Breast epithelium (tissue), 4 donors: ENCODE measurements at regions not wholly inside any gene's neighbourhood (a gene's known extent, or its start where the extent isn't known, plus 50 kb on each side); places are given as distances from the start of the nearest gene placed in this dataset.

Source experiments
- DNase-seq, 2 donors: peaks; one replicate each; pipeline ENCODE4 v3.0.0-alpha.2; 2019; ENCODE audit warnings: low spot score in 2 of 2
- H3K27ac ChIP-seq, 2 donors: fragments of 200-600 bp; sonication (generic) in 1 of 2; one replicate each; pipeline ENCODE4 v1.5.1; 2016 to 2019; ENCODE audit warnings: mild to moderate bottlenecking in 1 of 2
- H3K27me3 ChIP-seq, 2 donors: fragments of 200-600 bp; sonication (generic) in 1 of 2; one replicate each; pipeline versions ENCODE4 v1.5.1 to v1.6.0; 2017 to 2019; ENCODE audit warnings: control low read depth in 1 of 2, mild to moderate bottlenecking in 1 of 2
- H3K36me3 ChIP-seq: fragments of 200-600 bp; one replicate; pipeline ENCODE4 v1.5.1; 2019
- H3K4me1 ChIP-seq, 2 donors: fragments of 200-600 bp; sonication (generic); one replicate each; pipeline ENCODE4 v1.5.1; 2016 to 2019; ENCODE audit warnings: control low read depth in 1 of 2
- H3K4me3 ChIP-seq, 3 donors: fragments of 200-600 bp; sonication (generic); 1 replicate in 2 of 3; 2 replicates in 1 of 3; pipeline ENCODE4 v1.5.1; 2016 to 2019; ENCODE audit warnings: mild to moderate bottlenecking in 3 of 3, moderate library complexity in 2 of 3
- H3K9me3 ChIP-seq, 2 donors: fragments of 200-600 bp; sonication (generic) in 1 of 2; one replicate each; pipeline ENCODE4 v1.5.1; 2016 to 2019; ENCODE audit warnings: control low read depth in 1 of 2
- POLR2A ChIP-seq: fragments of 450-650 bp; IDR thresholded peaks from one replicate; pipeline ENCODE4 v1.6.1; 2016; ENCODE audit warnings: antibody characterized with exemption, mild to moderate bottlenecking, moderate library complexity
- POLR2AphosphoS5 ChIP-seq, 3 donors: sonication (generic); formaldehyde crosslinking; IDR thresholded peaks; one replicate each; pipeline ENCODE4 v1.6.1; 2017; ENCODE audit warnings: antibody characterized with exemption in 3 of 3
- intact Hi-C: fragments of 100-400 bp; cut with DNase I; formaldehyde crosslinking; loops from one replicate; pipeline ENCODE4 v1.15.1; 2023; ENCODE audit warnings: low total_unique reads
- TF ChIP-seq, protein P1 (sequence below), 3 donors: fragments of 450-650 bp; IDR thresholded peaks; one replicate each; pipeline ENCODE4 v1.5.1; 2016 to 2017; ENCODE audit warnings: antibody characterized with exemption in 3 of 3, mild to moderate bottlenecking in 3 of 3, moderate library complexity in 3 of 3

DNA sequence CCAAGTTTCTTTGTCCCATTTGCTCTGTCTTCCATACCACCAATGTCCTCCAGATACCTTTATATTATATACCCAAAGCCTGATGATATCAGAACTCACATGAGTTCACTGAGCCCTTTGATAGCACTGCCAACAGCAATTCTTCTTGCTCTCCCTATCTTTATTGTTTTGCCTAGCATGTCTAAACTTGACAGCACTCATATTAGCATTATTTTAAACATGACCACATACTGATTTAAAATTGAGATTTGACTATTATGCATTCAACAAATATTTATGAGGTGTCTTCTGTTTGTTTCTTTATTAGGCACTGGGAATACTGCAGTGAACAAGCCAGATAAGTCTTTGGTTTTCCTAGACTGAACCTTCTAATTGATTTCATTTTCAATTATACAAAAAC, 587.3 kb upstream of the GCFC2 start:
- H3K4me1 ChIP-seq: no peaks in the 10 kb centered on the region
- TF ChIP-seq, protein P1, sequence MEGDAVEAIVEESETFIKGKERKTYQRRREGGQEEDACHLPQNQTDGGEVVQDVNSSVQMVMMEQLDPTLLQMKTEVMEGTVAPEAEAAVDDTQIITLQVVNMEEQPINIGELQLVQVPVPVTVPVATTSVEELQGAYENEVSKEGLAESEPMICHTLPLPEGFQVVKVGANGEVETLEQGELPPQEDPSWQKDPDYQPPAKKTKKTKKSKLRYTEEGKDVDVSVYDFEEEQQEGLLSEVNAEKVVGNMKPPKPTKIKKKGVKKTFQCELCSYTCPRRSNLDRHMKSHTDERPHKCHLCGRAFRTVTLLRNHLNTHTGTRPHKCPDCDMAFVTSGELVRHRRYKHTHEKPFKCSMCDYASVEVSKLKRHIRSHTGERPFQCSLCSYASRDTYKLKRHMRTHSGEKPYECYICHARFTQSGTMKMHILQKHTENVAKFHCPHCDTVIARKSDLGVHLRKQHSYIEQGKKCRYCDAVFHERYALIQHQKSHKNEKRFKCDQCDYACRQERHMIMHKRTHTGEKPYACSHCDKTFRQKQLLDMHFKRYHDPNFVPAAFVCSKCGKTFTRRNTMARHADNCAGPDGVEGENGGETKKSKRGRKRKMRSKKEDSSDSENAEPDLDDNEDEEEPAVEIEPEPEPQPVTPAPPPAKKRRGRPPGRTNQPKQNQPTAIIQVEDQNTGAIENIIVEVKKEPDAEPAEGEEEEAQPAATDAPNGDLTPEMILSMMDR (IDR thresholded peaks at IDR 0.05): no peak
- no peak for TF ChIP-seq POLR2AphosphoS5 (IDR thresholded peaks at IDR 0.05)
- no peak for TF ChIP-seq POLR2A
- H3K4me3 ChIP-seq: no peak overlapping the region
- intact Hi-C loops: no loop called here
- H3K36me3 ChIP-seq: no peaks in the 10 kb centered on the region
- no peak for DNase-seq
- no peaks in the 10 kb centered on the region for H3K27me3 ChIP-seq
- H3K9me3 ChIP-seq: no peaks in the 10 kb centered on the region
- H3K27ac ChIP-seq: no peak overlapping the region

DNA sequence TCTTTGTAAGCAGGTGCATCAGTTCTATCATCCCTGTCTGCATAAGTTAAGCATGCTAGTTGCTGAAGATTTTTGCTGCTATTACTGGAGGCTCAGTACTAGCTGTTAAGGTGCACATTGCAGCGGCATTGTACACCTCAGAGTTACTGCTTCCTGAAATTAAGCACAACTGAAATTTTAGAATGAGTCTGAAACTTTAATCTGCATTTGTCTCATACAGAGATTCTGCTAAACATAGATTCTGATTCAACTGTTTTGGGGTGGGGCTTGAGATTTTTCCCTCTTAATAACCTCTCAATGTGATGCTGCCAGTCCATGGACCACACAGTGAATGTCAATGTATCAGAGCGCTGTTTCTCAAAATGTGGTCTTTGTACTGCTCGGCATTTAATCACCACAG, 585.7 kb upstream of the GCFC2 start:
- no peak overlapping the region for H3K4me3 ChIP-seq
- H3K9me3 ChIP-seq: no peaks in the 10 kb centered on the region
- H3K36me3 ChIP-seq: no peaks in the 10 kb centered on the region
- H3K4me1 ChIP-seq: no peaks in the 10 kb centered on the region
- DNase-seq: no peak
- H3K27me3 ChIP-seq: no peaks in the 10 kb centered on the region
- TF ChIP-seq, protein P1 (IDR thresholded peaks at IDR 0.05): no peak
- intact Hi-C loops: no loop called here
- no peak overlapping the region for H3K27ac ChIP-seq

DNA sequence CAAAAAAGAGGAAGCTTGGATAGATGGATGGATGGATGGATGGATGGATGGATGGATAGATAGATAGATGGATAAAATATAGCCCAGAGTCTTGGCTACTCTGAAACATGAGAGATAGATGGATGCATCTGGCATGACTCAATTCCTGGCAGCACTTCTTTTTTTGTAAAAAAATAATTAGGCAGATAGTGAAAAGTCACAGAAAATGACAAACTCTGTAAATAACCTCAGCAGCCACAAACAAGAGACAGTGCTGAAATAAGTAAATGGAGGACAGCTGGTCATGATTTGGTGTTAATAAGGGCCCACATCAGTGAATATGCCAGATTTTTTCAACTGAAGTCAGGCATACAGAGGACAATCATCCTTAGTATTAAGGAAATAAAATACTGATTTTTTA, 585.0 kb upstream of the GCFC2 start:
- H3K4me3 ChIP-seq: no peak overlapping the region
- no peak for DNase-seq
- TF ChIP-seq POLR2A: no peak
- no peaks in the 10 kb centered on the region for H3K4me1 ChIP-seq
- no peaks in the 10 kb centered on the region for H3K36me3 ChIP-seq
- no peak overlapping the region for H3K27ac ChIP-seq
- intact Hi-C loops: no loop called here
- no peaks in the 10 kb centered on the region for H3K27me3 ChIP-seq
- H3K9me3 ChIP-seq: no peaks in the 10 kb centered on the region

DNA sequence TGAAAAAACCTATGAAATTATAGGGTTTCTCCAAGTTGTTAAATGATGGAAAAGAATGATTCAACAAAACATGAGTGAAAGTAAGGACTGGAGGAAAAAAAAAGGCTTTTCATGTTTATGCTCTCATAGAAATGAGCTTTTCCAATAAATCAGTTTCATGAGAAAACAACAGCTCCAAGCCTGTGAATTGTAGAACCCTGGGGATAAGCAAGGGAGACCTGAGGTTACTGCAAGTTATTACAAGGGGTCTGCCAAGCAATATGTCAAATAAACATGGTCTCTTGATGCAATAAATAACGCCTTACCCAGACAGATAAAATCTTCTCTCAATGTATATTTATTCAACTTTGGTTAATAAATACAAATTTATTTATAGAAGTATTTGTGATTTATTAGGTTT, 577.9 kb upstream of the GCFC2 start:
- Histone ChIP-seq H3K27me3 (no peaks in the 10 kb centered on the region), H3K9me3 (no peaks in the 10 kb centered on the region), H3K4me3 (no peak overlapping the region), H3K27ac (no peak overlapping the region), H3K4me1 (no peaks in the 10 kb centered on the region), H3K36me3 (no peaks in the 10 kb centered on the region)
- DNase-seq: no peak
- intact Hi-C loops: no loop called here
- TF ChIP-seq, protein P1 (IDR thresholded peaks at IDR 0.05): no peak
- TF ChIP-seq POLR2A (no peak), POLR2AphosphoS5 (IDR thresholded peaks at IDR 0.05) (no peak)

DNA sequence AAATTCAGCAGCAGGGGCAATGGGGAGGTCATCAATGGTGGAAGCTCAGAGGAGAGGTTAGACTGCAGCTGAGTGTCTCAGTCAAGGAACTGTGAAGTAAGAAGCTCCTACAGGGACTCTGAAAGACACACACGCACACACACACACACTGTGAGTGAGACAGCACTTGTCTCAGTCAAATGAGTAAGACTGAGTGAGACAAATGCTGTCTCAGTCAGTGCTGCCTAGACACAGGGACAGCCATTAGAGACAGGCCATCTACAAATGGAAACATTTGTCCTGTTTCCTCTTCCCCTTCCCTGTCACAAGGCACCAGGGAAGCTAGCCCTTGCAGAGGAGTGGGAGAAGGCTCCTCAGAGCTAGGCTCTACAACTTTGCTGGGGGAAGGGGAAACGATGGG, 577.4 kb upstream of the GCFC2 start:
- no peaks in the 10 kb centered on the region for H3K27me3 ChIP-seq
- H3K9me3 ChIP-seq: no peaks in the 10 kb centered on the region
- no peaks in the 10 kb centered on the region for H3K4me1 ChIP-seq

More for the DNA sequence above, 577.4 kb upstream of the GCFC2 start:
- no peak for TF ChIP-seq POLR2A
- TF ChIP-seq POLR2AphosphoS5 (IDR thresholded peaks at IDR 0.05): no peak
- TF ChIP-seq, protein P1 (IDR thresholded peaks at IDR 0.05): no peak
- no peak for DNase-seq
- Histone ChIP-seq H3K36me3 (no peaks in the 10 kb centered on the region), H3K27ac (no peak overlapping the region), H3K4me3 (no peak overlapping the region)
- intact Hi-C loops: no loop called here
